HG02763 (cell line): ENCODE measurements at regions not wholly inside any gene's neighbourhood (a gene's known extent, or its start where the extent isn't known, plus 50 kb on each side); places are given as distances from the start of the nearest gene placed in this dataset.
"Not testable (repeated sequence)": the region's sequence is repeated elsewhere in the genome, so short reads cannot be mapped to it uniquely, and the experiment has no call there.

Source experiments
- ATAC-seq: cut with Tn5 transposase; IDR thresholded peaks from one replicate; pipeline ENCODE4 v1.9.1; 2021; ENCODE audit warnings: mild to moderate bottlenecking, moderate library complexity; ENCODE audit not compliant: unreplicated experiment

- no peak for ATAC-seq
Observed at GRCh38 chr11:25159341-25159740, 662.5 kb downstream of the LUZP2 start.

- no peak for ATAC-seq
Observed at GRCh38 chr11:25163421-25163820, 666.6 kb downstream of the LUZP2 start.

GRCh38 chr11:25180187-25180586, 683.3 kb downstream of the LUZP2 start:
- no peak for ATAC-seq

- ATAC-seq, result no peak
Observed at GRCh38 chr11:25183411-25183810, 686.6 kb downstream of the LUZP2 start.

GRCh38 chr11:25197515-25197914, 700.7 kb downstream of the LUZP2 start:
- ATAC-seq, result no peak

GRCh38 chr11:25198704-25199103, 701.9 kb downstream of the LUZP2 start:
- ATAC-seq, result no peak

- no peak for ATAC-seq
Observed at GRCh38 chr11:25200925-25201324, 704.1 kb downstream of the LUZP2 start.

GRCh38 chr11:25206762-25207161, 709.9 kb downstream of the LUZP2 start:
- no peak for ATAC-seq

- no peak for ATAC-seq
Observed at GRCh38 chr11:25211635-25212254, 714.9 kb downstream of the LUZP2 start.

GRCh38 chr11:25214535-25215176, 717.8 kb downstream of the LUZP2 start:
- ATAC-seq, result no peak

GRCh38 chr11:25218036-25218435, 721.2 kb downstream of the LUZP2 start:
- ATAC-seq, result no peak

GRCh38 chr11:25225078-25225477, 728.2 kb downstream of the LUZP2 start:
- no peak for ATAC-seq

- ATAC-seq, result no peak
Observed at GRCh38 chr11:25242928-25243327, 746.1 kb downstream of the LUZP2 start.

- ATAC-seq, result no peak
Observed at GRCh38 chr11:25244126-25244525, 747.3 kb downstream of the LUZP2 start.

GRCh38 chr11:25247336-25247735, 750.5 kb downstream of the LUZP2 start:
- no peak for ATAC-seq

GRCh38 chr11:25252854-25253253, 756.0 kb downstream of the LUZP2 start:
- no peak for ATAC-seq

- not testable (repeated sequence) for ATAC-seq
Observed at GRCh38 chr11:25263861-25264260, 767.0 kb downstream of the LUZP2 start.

- no peak for ATAC-seq
Observed at GRCh38 chr11:25271301-25271700, 774.4 kb downstream of the LUZP2 start.

GRCh38 chr11:25272214-25272613, 775.4 kb downstream of the LUZP2 start:
- no peak for ATAC-seq

- ATAC-seq, result not testable (repeated sequence)
Observed at GRCh38 chr11:25280821-25281220, 784.0 kb downstream of the LUZP2 start.

- ATAC-seq, result no peak
Observed at GRCh38 chr11:25293166-25293565, 796.3 kb downstream of the LUZP2 start.

- ATAC-seq, result no peak
Observed at GRCh38 chr11:25298450-25298849, 801.6 kb downstream of the LUZP2 start.

- ATAC-seq, result no peak
Observed at GRCh38 chr11:25309818-25310217, 813.0 kb downstream of the LUZP2 start.
